ENCODE measurements at regions not wholly inside any gene's neighbourhood (a gene's known extent, or its start where the extent isn't known, plus 50 kb on each side); places are given as distances from the start of the nearest gene placed in this dataset.
A peak's percentile ranks its signal among the peaks of the same experiment; 100 is the strongest.

DNA sequence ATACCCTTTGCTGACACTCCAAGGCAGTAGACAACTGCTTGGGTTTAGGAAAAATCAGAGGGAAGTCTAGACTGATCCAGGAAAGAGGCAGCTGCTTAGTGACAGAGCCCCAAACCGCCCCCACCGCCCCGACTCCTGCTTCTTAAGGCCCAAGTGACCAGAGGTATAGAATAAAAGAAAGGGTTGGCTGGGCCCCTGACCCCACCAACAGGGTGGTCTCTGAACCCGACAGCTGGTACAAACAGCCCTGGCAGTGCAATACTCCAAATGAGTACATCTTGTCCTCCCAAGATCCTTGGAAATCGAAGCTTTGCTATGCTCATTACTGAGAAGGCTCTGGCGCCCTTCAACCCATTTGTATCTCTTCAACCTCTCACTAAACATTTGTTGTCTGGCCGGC is 60.6 kb downstream of the PABIR2 start:
- Mint-ChIP-seq H3K36me3 (no peaks in the 10 kb centered on the region), H3K4me1 (peaks cover 47% of the 10 kb centered on the region), H3K4me3 (no peak overlapping the region), H3K9me3 (peaks cover 16% of the 10 kb centered on the region), H3K27me3 (ENCODE audit: low read depth) (no peaks in the 10 kb centered on the region), H3K27ac (no peak overlapping the region)
- TF ChIP-seq, protein P1, sequence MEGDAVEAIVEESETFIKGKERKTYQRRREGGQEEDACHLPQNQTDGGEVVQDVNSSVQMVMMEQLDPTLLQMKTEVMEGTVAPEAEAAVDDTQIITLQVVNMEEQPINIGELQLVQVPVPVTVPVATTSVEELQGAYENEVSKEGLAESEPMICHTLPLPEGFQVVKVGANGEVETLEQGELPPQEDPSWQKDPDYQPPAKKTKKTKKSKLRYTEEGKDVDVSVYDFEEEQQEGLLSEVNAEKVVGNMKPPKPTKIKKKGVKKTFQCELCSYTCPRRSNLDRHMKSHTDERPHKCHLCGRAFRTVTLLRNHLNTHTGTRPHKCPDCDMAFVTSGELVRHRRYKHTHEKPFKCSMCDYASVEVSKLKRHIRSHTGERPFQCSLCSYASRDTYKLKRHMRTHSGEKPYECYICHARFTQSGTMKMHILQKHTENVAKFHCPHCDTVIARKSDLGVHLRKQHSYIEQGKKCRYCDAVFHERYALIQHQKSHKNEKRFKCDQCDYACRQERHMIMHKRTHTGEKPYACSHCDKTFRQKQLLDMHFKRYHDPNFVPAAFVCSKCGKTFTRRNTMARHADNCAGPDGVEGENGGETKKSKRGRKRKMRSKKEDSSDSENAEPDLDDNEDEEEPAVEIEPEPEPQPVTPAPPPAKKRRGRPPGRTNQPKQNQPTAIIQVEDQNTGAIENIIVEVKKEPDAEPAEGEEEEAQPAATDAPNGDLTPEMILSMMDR (IDR thresholded peaks at IDR 0.05; ENCODE audit: unreplicated experiment) = no peak
- DNase-seq (ENCODE audit: low spot score in 2 of 2, unreplicated experiment in 2 of 2) = no peak

DNA sequence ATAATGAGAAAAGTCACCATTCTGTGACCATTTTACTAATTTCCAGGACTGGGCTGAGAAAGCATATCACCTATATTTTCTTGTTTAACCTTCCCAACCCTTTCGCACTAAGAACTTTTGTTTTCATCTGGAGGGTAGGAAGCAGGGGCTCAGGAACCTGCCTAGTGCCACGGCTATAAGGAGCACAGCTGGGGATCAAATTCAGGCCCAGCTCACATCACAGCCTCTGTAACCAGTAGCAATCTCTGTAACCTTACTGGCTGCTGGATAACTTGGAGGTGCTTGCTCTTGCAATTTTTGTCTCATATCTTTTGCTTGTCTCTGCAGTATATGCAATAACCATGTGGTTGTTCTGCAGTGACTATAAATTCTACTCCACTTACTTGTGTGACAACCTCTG is 62.0 kb downstream of the PABIR2 start:
- no peak for DNase-seq (ENCODE audit: low spot score in 2 of 2, unreplicated experiment in 2 of 2)
- Mint-ChIP-seq H3K4me1 (peaks cover 47% of the 10 kb centered on the region), H3K4me3 (no peak overlapping the region), H3K9me3 (peaks cover 18% of the 10 kb centered on the region), H3K36me3 (no peaks in the 10 kb centered on the region), H3K27ac (peak overlapping the region; percentile 77), H3K27me3 (ENCODE audit: low read depth) (no peaks in the 10 kb centered on the region)
- TF ChIP-seq, protein P1 (IDR thresholded peaks at IDR 0.05; ENCODE audit: unreplicated experiment) = no peak

DNA sequence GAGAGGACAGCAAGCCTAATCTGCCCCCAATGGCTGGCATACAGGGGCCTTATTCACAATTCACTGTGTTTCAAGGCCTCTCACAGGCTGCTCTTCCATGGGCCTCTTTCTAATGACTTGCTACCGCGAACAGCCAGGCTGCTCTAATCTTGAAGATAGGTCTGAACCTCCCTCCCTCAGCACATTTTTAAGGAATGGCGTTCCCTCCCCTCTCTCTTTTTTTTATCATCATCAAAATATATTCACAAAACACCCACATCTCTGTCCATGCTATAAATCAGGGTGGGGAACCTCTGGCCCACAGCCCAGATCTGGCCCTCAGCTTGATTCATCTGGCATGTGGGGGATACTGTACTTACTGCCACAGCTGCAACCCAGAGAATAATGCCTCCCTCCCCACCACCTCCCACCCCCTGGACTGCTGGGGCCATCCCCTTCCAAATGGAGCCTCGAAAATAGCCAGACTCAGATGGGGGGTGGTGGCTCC is 62.5 kb downstream of the PABIR2 start:
- TF ChIP-seq, protein P1 (IDR thresholded peaks at IDR 0.05; ENCODE audit: unreplicated experiment) = no peak
- H3K4me3 Mint-ChIP-seq = peak overlapping the region; percentile 28
- H3K27ac Mint-ChIP-seq = peak overlapping the region; percentile 89
- peaks cover 20% of the 10 kb centered on the region for H3K9me3 Mint-ChIP-seq
- DNase-seq (ENCODE audit: low spot score in 2 of 2, unreplicated experiment in 2 of 2) = peak in 1 of 2 experiments; percentile 49
- H3K27me3 Mint-ChIP-seq (ENCODE audit: low read depth) = no peaks in the 10 kb centered on the region
- H3K36me3 Mint-ChIP-seq = no peaks in the 10 kb centered on the region
- peaks cover 47% of the 10 kb centered on the region for H3K4me1 Mint-ChIP-seq

DNA sequence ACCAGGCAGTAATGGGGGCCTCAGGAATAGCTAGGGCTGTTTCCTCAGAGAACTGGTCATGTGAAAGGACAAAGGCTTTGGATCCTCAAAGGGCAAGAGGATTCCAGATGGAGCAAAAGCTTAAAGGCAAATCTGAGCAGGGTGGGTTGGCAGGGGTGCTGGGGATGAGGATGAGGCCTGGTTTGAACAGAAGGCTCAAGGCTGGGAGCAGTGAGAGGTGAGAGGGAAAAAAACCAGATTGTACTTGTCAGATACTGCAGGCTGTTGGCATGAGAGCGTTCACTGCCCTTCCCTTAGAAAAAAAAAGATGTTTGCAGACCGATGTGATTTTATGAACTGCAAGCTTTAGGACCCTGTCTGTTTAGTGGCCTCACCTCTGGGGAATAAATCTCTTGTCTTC is 63.4 kb downstream of the PABIR2 start:
- peaks cover 19% of the 10 kb centered on the region for H3K9me3 Mint-ChIP-seq
- no peaks in the 10 kb centered on the region for H3K36me3 Mint-ChIP-seq
- DNase-seq (ENCODE audit: low spot score in 2 of 2, unreplicated experiment in 2 of 2) = no peak
- TF ChIP-seq, protein P1 (IDR thresholded peaks at IDR 0.05; ENCODE audit: unreplicated experiment) = no peak
- peaks cover 44% of the 10 kb centered on the region for H3K4me1 Mint-ChIP-seq
- peak overlapping the region; percentile 62 for H3K27ac Mint-ChIP-seq
- no peak overlapping the region for H3K4me3 Mint-ChIP-seq
- H3K27me3 Mint-ChIP-seq (ENCODE audit: low read depth) = no peaks in the 10 kb centered on the region

DNA sequence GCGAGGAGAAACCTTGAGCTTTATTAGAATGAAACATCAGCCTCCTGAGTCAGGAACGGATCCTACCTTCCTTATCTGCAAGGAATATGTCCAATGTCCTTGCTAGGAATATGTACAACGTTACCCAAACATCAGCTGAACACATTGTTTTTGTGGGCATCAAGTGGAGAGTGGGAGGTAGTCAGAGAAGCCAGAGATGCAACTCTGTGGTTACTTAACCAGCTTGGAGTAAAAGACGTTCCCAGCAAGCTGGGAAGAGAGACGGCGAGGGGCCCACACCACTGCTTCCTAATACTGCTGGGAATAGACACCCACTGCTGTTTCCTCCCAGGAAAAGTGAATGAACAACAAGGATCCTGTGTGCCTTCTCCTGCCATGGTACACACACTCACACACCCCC is 64.3 kb downstream of the PABIR2 start:
- H3K4me3 Mint-ChIP-seq = no peak overlapping the region
- no peaks in the 10 kb centered on the region for H3K27me3 Mint-ChIP-seq (ENCODE audit: low read depth)
- H3K36me3 Mint-ChIP-seq = no peaks in the 10 kb centered on the region
- H3K9me3 Mint-ChIP-seq = peaks cover 25% of the 10 kb centered on the region
- peak overlapping the region; percentile 62 for H3K27ac Mint-ChIP-seq
- peaks cover 41% of the 10 kb centered on the region for H3K4me1 Mint-ChIP-seq
- TF ChIP-seq, protein P1 (IDR thresholded peaks at IDR 0.05; ENCODE audit: unreplicated experiment) = no peak
- no peak for DNase-seq (ENCODE audit: low spot score in 2 of 2, unreplicated experiment in 2 of 2)

DNA sequence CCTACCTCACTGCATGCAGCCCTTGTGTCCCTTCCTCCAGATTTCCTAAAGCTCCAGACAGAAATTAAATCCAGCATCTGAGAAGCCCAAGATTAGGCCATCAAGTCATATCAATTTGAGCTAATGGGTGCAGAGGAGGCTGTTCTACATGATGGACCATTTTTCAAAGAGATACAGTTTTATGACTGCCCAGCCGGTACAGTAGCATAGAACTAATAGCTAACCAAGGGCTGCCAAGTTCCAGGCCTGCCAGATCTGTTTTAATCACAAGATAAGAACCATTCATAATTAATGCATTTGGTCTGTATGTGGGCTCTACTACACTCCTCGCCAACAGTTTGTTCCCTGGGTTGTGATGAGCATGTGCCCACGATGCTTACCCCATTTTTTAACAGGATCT is 64.9 kb downstream of the PABIR2 start:
- no peak overlapping the region for H3K4me3 Mint-ChIP-seq
- H3K36me3 Mint-ChIP-seq = no peaks in the 10 kb centered on the region
- H3K4me1 Mint-ChIP-seq = peaks cover 45% of the 10 kb centered on the region
- peaks cover 29% of the 10 kb centered on the region for H3K9me3 Mint-ChIP-seq
- TF ChIP-seq, protein P1 (IDR thresholded peaks at IDR 0.05; ENCODE audit: unreplicated experiment) = no peak
- no peaks in the 10 kb centered on the region for H3K27me3 Mint-ChIP-seq (ENCODE audit: low read depth)
- no peak for DNase-seq (ENCODE audit: low spot score in 2 of 2, unreplicated experiment in 2 of 2)
- no peak overlapping the region for H3K27ac Mint-ChIP-seq
